ENCODE measurements at regions not wholly inside any gene's neighbourhood (a gene's known extent, or its start where the extent isn't known, plus 50 kb on each side); places are given as distances from the start of the nearest gene placed in this dataset.

GRCh38 chr7:16065939-16066338 lies 355.4 kb downstream of the CRPPA start:
- Histone ChIP-seq H3K27me3 (ENCODE audit: control insufficient read depth, low read length) (0 out of 2 replicates have a peak, but pooled peaks cover 3% of the 10 kb centered on the region), H3K9me3 (ENCODE audit: control insufficient read depth, insufficient read depth, low read length) (no peaks in the 10 kb centered on the region), H3K4me3 (ENCODE audit: low read length) (no peak overlapping the region), H3F3A (ENCODE audit: control insufficient read depth, insufficient read depth) (no peaks in the 10 kb centered on the region), H3K9me2 (replicated peaks; ENCODE audit: control insufficient read depth, low read length) (no peaks in the 10 kb centered on the region), H4K20me1 (ENCODE audit: control insufficient read depth, insufficient read depth, low read depth, low read length) (no peaks in the 10 kb centered on the region), H3K27ac (ENCODE audit: low read depth, low read length) (no peak overlapping the region), H3K79me2 (ENCODE audit: control insufficient read depth, low read length) (no peaks in the 10 kb centered on the region), H3K4me2 (ENCODE audit: low read length) (no peak overlapping the region), H3K36me3 (ENCODE audit: control insufficient read depth, low read length) (no peaks in the 10 kb centered on the region), H3K4me1 (ENCODE audit: control insufficient read depth, low read length) (0 out of 2 replicates have a peak, but pooled peaks cover 3% of the 10 kb centered on the region)
- no peak for TF ChIP-seq EZH2phosphoT487 (IDR thresholded peaks at IDR 0.05; ENCODE audit: borderline replicate concordance, low read length)
- TF ChIP-seq, protein P1, sequence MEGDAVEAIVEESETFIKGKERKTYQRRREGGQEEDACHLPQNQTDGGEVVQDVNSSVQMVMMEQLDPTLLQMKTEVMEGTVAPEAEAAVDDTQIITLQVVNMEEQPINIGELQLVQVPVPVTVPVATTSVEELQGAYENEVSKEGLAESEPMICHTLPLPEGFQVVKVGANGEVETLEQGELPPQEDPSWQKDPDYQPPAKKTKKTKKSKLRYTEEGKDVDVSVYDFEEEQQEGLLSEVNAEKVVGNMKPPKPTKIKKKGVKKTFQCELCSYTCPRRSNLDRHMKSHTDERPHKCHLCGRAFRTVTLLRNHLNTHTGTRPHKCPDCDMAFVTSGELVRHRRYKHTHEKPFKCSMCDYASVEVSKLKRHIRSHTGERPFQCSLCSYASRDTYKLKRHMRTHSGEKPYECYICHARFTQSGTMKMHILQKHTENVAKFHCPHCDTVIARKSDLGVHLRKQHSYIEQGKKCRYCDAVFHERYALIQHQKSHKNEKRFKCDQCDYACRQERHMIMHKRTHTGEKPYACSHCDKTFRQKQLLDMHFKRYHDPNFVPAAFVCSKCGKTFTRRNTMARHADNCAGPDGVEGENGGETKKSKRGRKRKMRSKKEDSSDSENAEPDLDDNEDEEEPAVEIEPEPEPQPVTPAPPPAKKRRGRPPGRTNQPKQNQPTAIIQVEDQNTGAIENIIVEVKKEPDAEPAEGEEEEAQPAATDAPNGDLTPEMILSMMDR (IDR thresholded peaks at IDR 0.05; ENCODE audit: low read depth, low read length, poor library complexity, severe bottlenecking), result no peak

- Histone ChIP-seq H3K4me1 (ENCODE audit: control insufficient read depth, low read length) (0 out of 2 replicates have a peak, but pooled peaks cover 6% of the 10 kb centered on the region), H3K9me2 (replicated peaks; ENCODE audit: control insufficient read depth, low read length) (no peaks in the 10 kb centered on the region), H3K79me2 (ENCODE audit: control insufficient read depth, low read length) (no peaks in the 10 kb centered on the region), H3F3A (ENCODE audit: control insufficient read depth, insufficient read depth) (no peaks in the 10 kb centered on the region), H3K9me3 (ENCODE audit: control insufficient read depth, insufficient read depth, low read length) (no peaks in the 10 kb centered on the region), H3K4me2 (ENCODE audit: low read length) (no peak overlapping the region), H3K4me3 (ENCODE audit: low read length) (no peak overlapping the region), H4K20me1 (ENCODE audit: control insufficient read depth, insufficient read depth, low read depth, low read length) (no peaks in the 10 kb centered on the region), H3K36me3 (ENCODE audit: control insufficient read depth, low read length) (no peaks in the 10 kb centered on the region), H3K27ac (ENCODE audit: low read depth, low read length) (no peak overlapping the region), H3K27me3 (ENCODE audit: control insufficient read depth, low read length) (0 out of 2 replicates have a peak, but pooled peaks cover 3% of the 10 kb centered on the region)
- TF ChIP-seq EZH2phosphoT487 (IDR thresholded peaks at IDR 0.05; ENCODE audit: borderline replicate concordance, low read length), result no peak
- TF ChIP-seq, protein P1 (IDR thresholded peaks at IDR 0.05; ENCODE audit: low read depth, low read length, poor library complexity, severe bottlenecking), result no peak
Measured at GRCh38 chr7:16063716-16064675, 357.3 kb downstream of the CRPPA start.

DNA sequence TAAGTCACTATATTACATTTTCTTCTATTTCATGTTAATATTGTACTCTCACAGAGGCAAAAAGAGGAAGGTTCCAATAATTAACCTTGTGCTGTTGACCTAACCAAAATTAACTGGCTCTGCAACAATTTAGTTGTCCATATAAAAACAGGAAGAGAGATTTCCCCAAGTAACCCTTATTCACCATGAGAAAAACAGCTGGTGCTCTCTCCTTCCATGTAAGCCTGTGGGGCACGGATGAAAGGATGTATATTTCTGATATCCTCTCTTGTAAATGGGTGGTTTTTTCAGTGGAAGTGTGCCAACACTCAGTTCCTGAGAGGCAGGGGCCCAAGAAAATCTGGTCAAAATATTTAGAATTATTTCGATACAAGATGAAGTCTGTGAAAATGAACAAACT lies 358.1 kb downstream of the CRPPA start:
- Histone ChIP-seq H3K36me3 (ENCODE audit: control insufficient read depth, low read length) (no peaks in the 10 kb centered on the region), H3K79me2 (ENCODE audit: control insufficient read depth, low read length) (no peaks in the 10 kb centered on the region), H4K20me1 (ENCODE audit: control insufficient read depth, insufficient read depth, low read depth, low read length) (no peaks in the 10 kb centered on the region), H3K9me3 (ENCODE audit: control insufficient read depth, insufficient read depth, low read length) (no peaks in the 10 kb centered on the region), H3K4me2 (ENCODE audit: low read length) (no peak overlapping the region), H3K4me1 (ENCODE audit: control insufficient read depth, low read length) (0 out of 2 replicates have a peak, but pooled peaks cover 7% of the 10 kb centered on the region), H3K27ac (ENCODE audit: low read depth, low read length) (no peak overlapping the region), H3K4me3 (ENCODE audit: low read length) (no peak overlapping the region), H3F3A (ENCODE audit: control insufficient read depth, insufficient read depth) (no peaks in the 10 kb centered on the region), H3K27me3 (ENCODE audit: control insufficient read depth, low read length) (no peaks in the 10 kb centered on the region), H3K9me2 (replicated peaks; ENCODE audit: control insufficient read depth, low read length) (no peaks in the 10 kb centered on the region)
- TF ChIP-seq, protein P1 (IDR thresholded peaks at IDR 0.05; ENCODE audit: low read depth, low read length, poor library complexity, severe bottlenecking), result no peak
- no peak for TF ChIP-seq EZH2phosphoT487 (IDR thresholded peaks at IDR 0.05; ENCODE audit: borderline replicate concordance, low read length)

Data from DOHH2 (cell line).